A549 (cell line): ENCODE measurements at regions not wholly inside any gene's neighbourhood (a gene's known extent, or its start where the extent isn't known, plus 50 kb on each side); places are given as distances from the start of the nearest gene placed in this dataset.

Source experiments
- ATAC-seq, 2 experiments: fragments of 200-7000 bp in 1 of 2; fragments of >200 bp in 1 of 2; cut with Nextera tagmentation in 1 of 2; cut with Tn5 transposase in 1 of 2; 3 replicates each; pipeline versions ENCODE4 v1.8.0 to v1.9.1; 2018 to 2020; ENCODE audit warnings: mild to moderate bottlenecking in 1 of 2, moderate library complexity in 1 of 2
- CTCF ChIA-PET: fragments of 300-600 bp; sonication (Branson Sonifier 250); formaldehyde crosslinking; extraction: SDS; loops from one replicate; lab custom pipeline; 2021; ENCODE audit warnings: antibody characterized with exemption, inconsistent platforms; lab: Yijun Ruan, JAX
- POLR2A ChIA-PET: fragments of 350-600 bp; formaldehyde crosslinking; extraction: SDS; loops from one replicate; lab custom pipeline; 2021; ENCODE audit warnings: antibody characterized with exemption, inconsistent platforms; lab: Yijun Ruan, JAX
- DNase-seq, 2 experiments: peaks; one replicate each; pipeline versions ENCODE4 v3.0.0 to v3.0.0-alpha.2; 2011 to 2016; ENCODE audit warnings: low read depth in 1 of 2, low spot score in 1 of 2
- FAIRE-seq: peaks from 2 replicates; lab custom pipeline; 2011; peaks lifted over from hg19 to GRCh38; lab: Jason Lieb, UNC
- H3K27ac ChIP-seq, 2 experiments: fragments of >200 bp; sonication (Bioruptor Twin); formaldehyde crosslinking; 3 replicates each; pipeline ENCODE4 v1.5.1; 2016 to 2017
- H3K4me1 ChIP-seq: fragments of >200 bp; sonication (Bioruptor Twin); formaldehyde crosslinking; 3 replicates; pipeline ENCODE4 v1.6.1; 2016
- H3K4me2 ChIP-seq: fragments of >200 bp; sonication (Bioruptor Twin); formaldehyde crosslinking; 3 replicates; pipeline ENCODE4 v1.6.1; 2016
- H3K4me3 ChIP-seq: fragments of >200 bp; sonication (Bioruptor Twin); formaldehyde crosslinking; 3 replicates; pipeline ENCODE4 v1.5.1; 2016
- H3K9me3 ChIP-seq: fragments of >200 bp; sonication (Bioruptor Twin); formaldehyde crosslinking; 3 replicates; pipeline ENCODE4 v1.6.1; 2016
- ATOH8 ChIP-seq: fragments of 250-450 bp; sonication (Bioruptor Pico); IDR thresholded peaks from 2 replicates; pipeline ENCODE4 v1.5.0; 2020; ENCODE audit warnings: low read depth, mild to moderate bottlenecking, moderate library complexity
- CBX2 ChIP-seq: fragments of 200-600 bp; sonication (generic); IDR thresholded peaks from 2 replicates; pipeline ENCODE4 v1.6.1; 2016; ENCODE audit warnings: low read depth, mild to moderate bottlenecking, borderline replicate concordance
- CEBPB ChIP-seq, 2 experiments: fragments of >200 bp in 1 of 2; sonication (Bioruptor Twin) in 1 of 2; formaldehyde crosslinking in 1 of 2; IDR thresholded peaks; 2 replicates each; pipeline ENCODE4 v1.6.1; 2012 to 2016
- EHF ChIP-seq: fragments of 250-450 bp; sonication (Bioruptor Pico); IDR thresholded peaks from 2 replicates; pipeline ENCODE4 v1.5.0; 2020; ENCODE audit warnings: mild to moderate bottlenecking
- HOXA7 ChIP-seq: fragments of 250-450 bp; sonication (Bioruptor Pico); IDR thresholded peaks from 2 replicates; pipeline ENCODE4 v1.5.0; 2020; ENCODE audit warnings: mild to moderate bottlenecking, moderate library complexity
- JUN ChIP-seq, 2 experiments: fragments of >200 bp; sonication (Bioruptor Twin); formaldehyde crosslinking; IDR thresholded peaks; 2 replicates in 1 of 2; 3 replicates in 1 of 2; pipeline ENCODE4 v1.6.1; 2016 to 2017
- KDM5A ChIP-seq: fragments of 200-600 bp; sonication (generic); IDR thresholded peaks from 2 replicates; pipeline ENCODE4 v1.6.1; 2016; ENCODE audit warnings: antibody characterized with exemption, mild to moderate bottlenecking
- NPAS2 ChIP-seq: fragments of 250-450 bp; sonication (Bioruptor Pico); IDR thresholded peaks from 2 replicates; pipeline ENCODE4 v1.8.0; 2022; ENCODE audit warnings: mild to moderate bottlenecking, moderate library complexity, borderline replicate concordance
- NR3C1 ChIP-seq: fragments of >200 bp; sonication (Bioruptor Twin); formaldehyde crosslinking; IDR thresholded peaks from 3 replicates; pipeline ENCODE4 v1.6.1; 2017
- RCOR1 ChIP-seq: fragments of 150-350 bp; IDR thresholded peaks from 2 replicates; pipeline ENCODE4 v1.6.1; 2014; ENCODE audit warnings: antibody characterized with exemption, low read length, low read depth
- RFX5 ChIP-seq: fragments of 450-650 bp; IDR thresholded peaks from 2 replicates; pipeline ENCODE4 v1.7.1; 2014; ENCODE audit warnings: antibody characterized with exemption, mild to moderate bottlenecking, moderate library complexity
- SMC3 ChIP-seq: fragments of >200 bp; sonication (Bioruptor Twin); formaldehyde crosslinking; IDR thresholded peaks from 3 replicates; pipeline ENCODE4 v1.6.1; 2018; ENCODE audit warnings: inconsistent platforms
- SREBF2 ChIP-seq: fragments of 450-650 bp; IDR thresholded peaks from 2 replicates; pipeline ENCODE4 v1.6.1; 2014; ENCODE audit warnings: mild to moderate bottlenecking, moderate library complexity
- TFCP2L1 ChIP-seq: fragments of 250-450 bp; sonication (Bioruptor Pico); IDR thresholded peaks from 2 replicates; pipeline ENCODE4 v1.5.0; 2021; ENCODE audit warnings: mild to moderate bottlenecking
- ZNF302 ChIP-seq: fragments of 250-450 bp; sonication (Bioruptor Pico); IDR thresholded peaks from 2 replicates; pipeline ENCODE4 v1.9.0; 2021; ENCODE audit warnings: inconsistent platforms, mild to moderate bottlenecking, moderate library complexity
- ZSCAN20 ChIP-seq: fragments of 250-450 bp; sonication (Bioruptor Pico); IDR thresholded peaks from 2 replicates; pipeline ENCODE4 v1.8.0; 2022; ENCODE audit warnings: mild to moderate bottlenecking, moderate library complexity
- WGBS: methylation state at CpG from one replicate; pipeline ENCODE4 v1.1.6; 2017; ENCODE audit errors: missing lambda C conversion rate; 5-methylcytosine and 5-hydroxymethylcytosine counted together
- TF ChIP-seq, protein P1 (sequence below): fragments of 450-650 bp; IDR thresholded peaks from 2 replicates; pipeline ENCODE4 v1.6.1; 2014; ENCODE audit warnings: antibody characterized with exemption
- TF ChIP-seq, protein P2 (sequence below): IDR thresholded peaks from 2 replicates; pipeline ENCODE4 v1.6.1; 2012
- TF ChIP-seq, protein P3 (sequence below): fragments of 200-600 bp; sonication (generic); IDR thresholded peaks from 2 replicates; pipeline ENCODE4 v1.6.1; 2016; ENCODE audit warnings: antibody characterized with exemption, mild to moderate bottlenecking, moderate library complexity

DNA sequence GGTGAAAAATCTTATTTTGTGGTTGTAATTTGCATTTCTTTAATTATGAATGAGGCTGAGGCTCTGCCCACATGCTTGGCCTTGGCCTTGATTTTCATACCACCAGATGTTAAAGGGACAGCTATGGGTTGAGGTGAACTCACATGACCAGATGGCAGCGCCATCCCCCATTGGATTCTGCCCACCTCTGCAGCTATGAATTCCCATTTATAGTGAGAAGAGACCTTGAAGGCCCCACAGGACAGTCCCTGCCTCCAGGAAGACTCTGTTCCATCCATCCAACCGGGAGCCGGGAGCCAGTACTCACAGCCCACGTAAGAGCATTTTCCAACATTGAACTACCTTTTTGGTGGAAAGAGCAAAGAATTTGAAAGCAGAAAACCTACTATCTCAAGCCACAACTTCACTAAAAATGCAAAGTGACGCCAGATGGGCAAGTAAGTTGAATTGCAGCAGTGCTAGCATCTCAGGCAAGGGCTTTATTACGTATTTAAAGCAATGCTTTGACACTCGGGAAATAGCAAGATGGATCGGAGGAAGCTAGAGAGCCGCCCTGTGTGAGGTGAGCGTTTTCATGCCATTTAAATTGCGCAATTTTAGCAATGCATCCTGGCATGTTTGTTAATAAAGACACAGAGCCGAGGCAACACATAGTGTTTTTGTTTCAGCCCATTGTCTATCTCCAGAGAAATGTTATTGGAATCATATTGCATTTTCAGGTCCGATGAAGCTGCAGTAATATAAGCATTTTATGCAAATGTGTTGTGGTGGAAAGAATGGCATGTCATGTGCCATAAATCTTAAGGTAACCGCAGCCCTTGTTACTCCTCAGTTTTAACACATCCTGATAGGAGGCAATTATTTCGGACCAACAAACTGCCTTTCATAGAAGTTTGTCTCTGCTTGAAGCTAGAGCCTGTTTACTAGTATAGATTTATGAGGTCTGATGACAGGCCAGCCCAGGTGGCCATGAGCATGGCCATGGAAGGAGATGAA is 273.4 kb upstream of the TNRC6C start:
- DNase-seq (no peak), FAIRE-seq (peak; percentile 7), ATAC-seq (no peak)
- Histone ChIP-seq H3K4me1 (no peaks in the 10 kb centered on the region), H3K27ac (no peak overlapping the region), H3K4me3 (no peak overlapping the region), H3K4me2 (no peak overlapping the region), H3K9me3 (no peaks in the 10 kb centered on the region)
- TF ChIP-seq CEBPB (IDR thresholded peaks at IDR 0.05) (peak; percentile 71 to 89; a peak in 3 of 4 replicates), RCOR1 (no peak)
- ChIA-PET CTCF (interaction anchor here (1.0 to 2.7 kb wide), 4 partner anchors 12 to 142 kb away, joined by 3 to 8 read pairs (median 4); no protein-coding TSS in a partner anchor), POLR2A (no interaction called here)
- 37% methylated on average over 15 of the region's 15 CpGs for WGBS

DNA sequence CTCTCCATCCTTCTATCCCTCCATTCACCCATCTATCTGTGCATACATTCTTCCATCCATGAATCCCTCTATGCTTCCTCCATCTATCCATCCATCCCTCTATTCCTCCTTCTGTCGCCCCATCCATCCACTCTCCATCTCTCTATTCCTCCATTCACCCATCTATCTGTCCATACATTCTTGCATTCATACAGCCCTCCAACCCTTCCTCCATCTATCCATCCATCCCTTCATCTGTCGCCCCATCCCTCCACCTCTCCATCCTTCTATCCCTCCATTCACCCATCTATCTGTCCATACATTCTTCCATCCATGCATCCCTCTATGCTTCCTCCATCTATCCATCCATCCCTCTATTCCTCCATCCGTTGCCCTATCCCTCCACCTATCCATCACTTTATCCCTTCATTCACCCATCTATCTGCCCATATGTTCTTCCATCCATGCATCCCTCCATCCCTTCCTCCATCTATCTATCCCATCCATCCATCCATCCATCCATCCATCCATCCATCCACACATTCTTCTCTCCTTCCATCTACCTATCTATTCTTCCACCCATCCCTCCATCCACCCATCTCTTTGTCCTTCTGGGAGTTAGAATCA is 272.5 kb upstream of the TNRC6C start:
- H3K9me3 ChIP-seq: no peaks in the 10 kb centered on the region
- H3K4me2 ChIP-seq: no peak overlapping the region
- no peaks in the 10 kb centered on the region for H3K4me1 ChIP-seq
- CTCF ChIA-PET: interaction anchor here (0.6 to 2.7 kb wide), 4 partner anchors 33 to 329 kb away, joined by 3 to 8 read pairs (median 3); no protein-coding TSS in a partner anchor
- H3K4me3 ChIP-seq: no peak overlapping the region
- POLR2A ChIA-PET: no interaction called here
- DNase-seq: no peak
- WGBS: 27% methylated on average over 3 of the region's 3 CpGs
- FAIRE-seq: no peak
- ATAC-seq: no peak
- H3K27ac ChIP-seq: no peak overlapping the region
- no peak for TF ChIP-seq HOXA7
- TF ChIP-seq CEBPB (IDR thresholded peaks at IDR 0.05): no peak
- TF ChIP-seq, protein P1, sequence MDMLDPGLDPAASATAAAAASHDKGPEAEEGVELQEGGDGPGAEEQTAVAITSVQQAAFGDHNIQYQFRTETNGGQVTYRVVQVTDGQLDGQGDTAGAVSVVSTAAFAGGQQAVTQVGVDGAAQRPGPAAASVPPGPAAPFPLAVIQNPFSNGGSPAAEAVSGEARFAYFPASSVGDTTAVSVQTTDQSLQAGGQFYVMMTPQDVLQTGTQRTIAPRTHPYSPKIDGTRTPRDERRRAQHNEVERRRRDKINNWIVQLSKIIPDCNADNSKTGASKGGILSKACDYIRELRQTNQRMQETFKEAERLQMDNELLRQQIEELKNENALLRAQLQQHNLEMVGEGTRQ: no peak
- TF ChIP-seq, protein P2, sequence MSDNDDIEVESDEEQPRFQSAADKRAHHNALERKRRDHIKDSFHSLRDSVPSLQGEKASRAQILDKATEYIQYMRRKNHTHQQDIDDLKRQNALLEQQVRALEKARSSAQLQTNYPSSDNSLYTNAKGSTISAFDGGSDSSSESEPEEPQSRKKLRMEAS: no peak
- no peak for TF ChIP-seq JUN (IDR thresholded peaks at IDR 0.05)
- no peak for TF ChIP-seq ZSCAN20 (CRISPR knock-in tag)
- TF ChIP-seq NPAS2 (CRISPR knock-in tag): no peak
- no peak for TF ChIP-seq TFCP2L1
- TF ChIP-seq ATOH8: no peak
- TF ChIP-seq SREBF2: no peak
- no peak for TF ChIP-seq SMC3
- TF ChIP-seq CBX2: no peak
- no peak for TF ChIP-seq RCOR1
- TF ChIP-seq, protein P3, sequence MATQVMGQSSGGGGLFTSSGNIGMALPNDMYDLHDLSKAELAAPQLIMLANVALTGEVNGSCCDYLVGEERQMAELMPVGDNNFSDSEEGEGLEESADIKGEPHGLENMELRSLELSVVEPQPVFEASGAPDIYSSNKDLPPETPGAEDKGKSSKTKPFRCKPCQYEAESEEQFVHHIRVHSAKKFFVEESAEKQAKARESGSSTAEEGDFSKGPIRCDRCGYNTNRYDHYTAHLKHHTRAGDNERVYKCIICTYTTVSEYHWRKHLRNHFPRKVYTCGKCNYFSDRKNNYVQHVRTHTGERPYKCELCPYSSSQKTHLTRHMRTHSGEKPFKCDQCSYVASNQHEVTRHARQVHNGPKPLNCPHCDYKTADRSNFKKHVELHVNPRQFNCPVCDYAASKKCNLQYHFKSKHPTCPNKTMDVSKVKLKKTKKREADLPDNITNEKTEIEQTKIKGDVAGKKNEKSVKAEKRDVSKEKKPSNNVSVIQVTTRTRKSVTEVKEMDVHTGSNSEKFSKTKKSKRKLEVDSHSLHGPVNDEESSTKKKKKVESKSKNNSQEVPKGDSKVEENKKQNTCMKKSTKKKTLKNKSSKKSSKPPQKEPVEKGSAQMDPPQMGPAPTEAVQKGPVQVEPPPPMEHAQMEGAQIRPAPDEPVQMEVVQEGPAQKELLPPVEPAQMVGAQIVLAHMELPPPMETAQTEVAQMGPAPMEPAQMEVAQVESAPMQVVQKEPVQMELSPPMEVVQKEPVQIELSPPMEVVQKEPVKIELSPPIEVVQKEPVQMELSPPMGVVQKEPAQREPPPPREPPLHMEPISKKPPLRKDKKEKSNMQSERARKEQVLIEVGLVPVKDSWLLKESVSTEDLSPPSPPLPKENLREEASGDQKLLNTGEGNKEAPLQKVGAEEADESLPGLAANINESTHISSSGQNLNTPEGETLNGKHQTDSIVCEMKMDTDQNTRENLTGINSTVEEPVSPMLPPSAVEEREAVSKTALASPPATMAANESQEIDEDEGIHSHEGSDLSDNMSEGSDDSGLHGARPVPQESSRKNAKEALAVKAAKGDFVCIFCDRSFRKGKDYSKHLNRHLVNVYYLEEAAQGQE: no peak
- TF ChIP-seq ZNF302 (CRISPR knock-in tag): no peak
- TF ChIP-seq NR3C1: no peak
- no peak for TF ChIP-seq RFX5
- no peak for TF ChIP-seq KDM5A
- no peak for TF ChIP-seq EHF (CRISPR knock-in tag)
